IMR-90 (cell line): ENCODE measurements at regions not wholly inside any gene's neighbourhood (a gene's known extent, or its start where the extent isn't known, plus 50 kb on each side); places are given as distances from the start of the nearest gene placed in this dataset.

Experiments
- ATAC-seq: fragments of 200-7000 bp; cut with Tn5 transposase; 2 replicates; pipeline ENCODE4 v1.9.1; 2020; ENCODE audit warnings: low read depth, mild to moderate bottlenecking, moderate library complexity
- BruUV-seq: library from RNA; stranded (reverse); fragments of 400-500 nt; replicated peaks from 2 replicates; lab custom pipeline; 2021; lab: Mats Ljungman, UMichigan
- CTCF ChIA-PET: fragments of 300-600 bp; formaldehyde crosslinking; extraction: SDS; loops from one replicate; lab custom pipeline; 2021; ENCODE audit warnings: antibody characterized with exemption; lab: Yijun Ruan, JAX
- POLR2A ChIA-PET: fragments of 300-600 bp; sonication (Branson Sonifier 250); formaldehyde crosslinking; loops from one replicate; lab custom pipeline; 2022; ENCODE audit warnings: antibody characterized with exemption; ENCODE audit not compliant: unreplicated experiment; lab: Charles Lee
- DNase-seq: peaks from one replicate; pipeline ENCODE4 v3.0.0; 2013
- H2AFZ ChIP-seq: replicated peaks from 2 replicates; pipeline ENCODE3; 2013; ENCODE audit warnings: low read length, mild to moderate bottlenecking; ENCODE audit not compliant: poor library complexity
- H2AK5ac ChIP-seq: 2 replicates; pipeline ENCODE4 v1.6.1; 2013; ENCODE audit warnings: low read depth, low read length, inconsistent platforms
- H2AK9ac ChIP-seq: replicated peaks from 2 replicates; pipeline ENCODE3; 2013; ENCODE audit warnings: mild to moderate bottlenecking, low read depth, low read length, moderate library complexity; ENCODE audit not compliant: poor library complexity
- H2BK120ac ChIP-seq: 2 replicates; pipeline ENCODE4 v1.6.1; 2013; ENCODE audit warnings: low read depth, low read length, inconsistent platforms
- H2BK15ac ChIP-seq: 3 replicates; pipeline ENCODE4 v1.6.1; 2013; ENCODE audit warnings: low read depth, low read length, inconsistent platforms
- H2BK20ac ChIP-seq: 2 replicates; pipeline ENCODE4 v1.6.1; 2013; ENCODE audit warnings: low read depth, mild to moderate bottlenecking, inconsistent platforms, low read length, moderate library complexity
- H2BK5ac ChIP-seq: 2 replicates; pipeline ENCODE4 v1.6.1; 2013; ENCODE audit warnings: mild to moderate bottlenecking, low read depth, low read length, inconsistent platforms; ENCODE audit not compliant: poor library complexity, severe bottlenecking
- H3K14ac ChIP-seq: replicated peaks from 2 replicates; pipeline ENCODE4 v1.6.1; 2013; ENCODE audit warnings: low read depth, low read length, inconsistent platforms
- H3K18ac ChIP-seq: 2 replicates; pipeline ENCODE4 v1.6.1; 2013; ENCODE audit warnings: low read depth, low read length, control low read depth
- H3K23ac ChIP-seq: 2 replicates; pipeline ENCODE4 v1.6.1; 2013; ENCODE audit warnings: low read depth, low read length, inconsistent platforms
- H3K27ac ChIP-seq: 2 replicates; pipeline ENCODE4 v1.5.1; 2013; ENCODE audit warnings: mild to moderate bottlenecking, control low read depth, low read length; ENCODE audit not compliant: insufficient read depth
- H3K27me3 ChIP-seq: 2 replicates; pipeline ENCODE4 v1.6.1; 2013; ENCODE audit warnings: low read length; ENCODE audit not compliant: control insufficient read depth, insufficient read depth
- H3K36me3 ChIP-seq: 2 replicates; pipeline ENCODE4 v1.6.1; 2013; ENCODE audit warnings: low read length, mixed read lengths; ENCODE audit not compliant: control insufficient read depth, insufficient read depth
- H3K4ac ChIP-seq: 2 replicates; pipeline ENCODE4 v1.6.1; 2013; ENCODE audit warnings: low read depth, low read length, inconsistent platforms
- H3K4me1 ChIP-seq: 2 replicates; pipeline ENCODE4 v1.6.1; 2013; ENCODE audit warnings: low read length, mixed read lengths; ENCODE audit not compliant: control insufficient read depth, insufficient read depth
- H3K4me2 ChIP-seq: 2 replicates; pipeline ENCODE4 v1.6.1; 2013; ENCODE audit warnings: low read depth, mild to moderate bottlenecking, control low read depth, low read length, moderate library complexity
- H3K4me3 ChIP-seq: 2 replicates; pipeline ENCODE4 v1.5.1; 2013; ENCODE audit warnings: low read depth, mild to moderate bottlenecking, control low read depth, low read length, moderate library complexity; ENCODE audit not compliant: insufficient read depth
- H3K56ac ChIP-seq: 2 replicates; pipeline ENCODE4 v1.6.1; 2013; ENCODE audit warnings: low read length, inconsistent platforms; ENCODE audit not compliant: insufficient read depth; ENCODE audit errors: extremely low read depth
- H3K79me1 ChIP-seq, 2 experiments: 2 replicates each; pipeline ENCODE4 v1.6.1; 2013; ENCODE audit warnings: low read length in 2 of 2, inconsistent platforms in 1 of 2, low read depth in 1 of 2
- H3K9ac ChIP-seq: 2 replicates; pipeline ENCODE4 v1.6.1; 2013; ENCODE audit warnings: low read depth, low read length, control low read depth
- H3K9me1 ChIP-seq: 2 replicates; pipeline ENCODE4 v1.6.1; 2013; ENCODE audit warnings: low read length, inconsistent platforms; ENCODE audit not compliant: insufficient read depth
- H3K9me3 ChIP-seq: 2 replicates; pipeline ENCODE4 v1.6.1; 2013; ENCODE audit warnings: low read length; ENCODE audit not compliant: control insufficient read depth, insufficient read depth
- H4K20me1 ChIP-seq: 2 replicates; pipeline ENCODE4 v1.6.1; 2013; ENCODE audit warnings: low read length, inconsistent platforms; ENCODE audit not compliant: insufficient read depth
- H4K5ac ChIP-seq: 2 replicates; pipeline ENCODE4 v1.6.1; 2013; ENCODE audit warnings: mild to moderate bottlenecking, low read depth, low read length, control low read depth
- H4K8ac ChIP-seq, 2 experiments: 2 replicates each; pipeline ENCODE4 v1.6.1; 2013; ENCODE audit warnings: low read depth in 2 of 2, low read length in 2 of 2, control low read depth in 1 of 2, inconsistent platforms in 1 of 2
- H4K91ac ChIP-seq: 2 replicates; pipeline ENCODE4 v1.6.1; 2013; ENCODE audit warnings: low read depth, low read length, inconsistent platforms; ENCODE audit not compliant: insufficient read depth
- CTCF ChIP-seq: conservative IDR thresholded peaks from 2 replicates; pipeline ENCODE4 v1.5.1; 2012; ENCODE audit warnings: mild to moderate bottlenecking, low read depth, low read length, improper control_type of control experiment
- ELK1 ChIP-seq: fragments of 150-350 bp; IDR thresholded peaks from 2 replicates; pipeline ENCODE4 v1.6.1; 2016; ENCODE audit warnings: low read depth, mild to moderate bottlenecking, low read length, moderate library complexity, borderline replicate concordance
- RCOR1 ChIP-seq: IDR thresholded peaks from 2 replicates; pipeline ENCODE4 v1.6.1; 2012; ENCODE audit warnings: mild to moderate bottlenecking, low read length, improper control_type of control experiment; ENCODE audit not compliant: insufficient replicate concordance
- dilution Hi-C: fragments of 300-500 bp; cut with HindIII; formaldehyde crosslinking; loops from one replicate; pipeline ENCODE4 v1.14.3; 2018; ENCODE audit warnings: low sequenced_read_pairs; ENCODE audit not compliant: unreplicated experiment
- in situ Hi-C: fragments of 300-500 bp; cut with MboI; formaldehyde crosslinking; loops from 3 replicates; pipeline ENCODE4 v1.14.3; 2019; ENCODE audit warnings: low sequenced_read_pairs, inconsistent platforms, mixed read lengths
- intact Hi-C: fragments of 100-400 bp; cut with micrococcal nuclease; formaldehyde crosslinking; loops from 2 replicates; pipeline ENCODE4 v1.10.0; 2022

GRCh38 chr7:24405002-24405401 is 121.0 kb downstream of the NPY start:
- Histone ChIP-seq H2BK15ac (no peak overlapping the region), H4K5ac (no peak overlapping the region), H3K18ac (no peak overlapping the region), H4K91ac (no peak overlapping the region), H3K56ac (no peak overlapping the region), H3K36me3 (no peaks in the 10 kb centered on the region), H2BK20ac (no peak overlapping the region), H4K20me1 (no peaks in the 10 kb centered on the region), H2BK5ac (no peak overlapping the region), H3K79me1 (no peaks in the 10 kb centered on the region), H3K4me1 (no peaks in the 10 kb centered on the region), H3K9me3 (no peaks in the 10 kb centered on the region), H2AFZ (no peak overlapping the region), H3K4me2 (no peak overlapping the region), H3K27me3 (peaks cover 3% of the 10 kb centered on the region), H2AK5ac (no peak overlapping the region), H3K9ac (no peak overlapping the region), H3K4me3 (no peak overlapping the region), H3K4ac (no peak overlapping the region), H3K23ac (no peak overlapping the region), H3K27ac (no peak overlapping the region), H2BK120ac (no peak overlapping the region), H4K8ac (no peak overlapping the region), H2AK9ac (no peak overlapping the region), H3K9me1 (no peaks in the 10 kb centered on the region), H3K14ac (no peak overlapping the region)
- ChIA-PET CTCF (no interaction called here), POLR2A (no interaction called here)
- no peak for TF ChIP-seq ELK1
- TF ChIP-seq CTCF, result no peak
- no peak for TF ChIP-seq RCOR1
- in situ Hi-C loops (loop anchor here (10.0 kb wide), 1 partner anchor 260 kb away; no protein-coding TSS in a partner anchor), dilution Hi-C loops (no loop called here), intact Hi-C loops (no loop called here)
- ATAC-seq, result no peak
- no TSS peak for BruUV-seq
- no peak for DNase-seq
